Immature natural killer cell (primary cell): ENCODE measurements at regions not wholly inside any gene's neighbourhood (a gene's known extent, or its start where the extent isn't known, plus 50 kb on each side); places are given as distances from the start of the nearest gene placed in this dataset.

Source experiments
- DNase-seq, 3 donors: peaks; one replicate each; pipeline ENCODE4 v3.0.0; 2022; ENCODE audit warnings: mixed read lengths in 1 of 3
- H3K27ac Mint-ChIP-seq, 6 donors: one replicate each; pipeline ENCODE4 v1.8.0; 2020; ENCODE audit warnings: mixed read lengths in 6 of 6, mild to moderate bottlenecking in 5 of 6, inconsistent platforms in 4 of 6, moderate library complexity in 3 of 6
- H3K27me3 Mint-ChIP-seq, 3 donors: one replicate each; pipeline ENCODE4 v1.8.0; 2020 to 2021; ENCODE audit warnings: low read depth in 3 of 3, mild to moderate bottlenecking in 3 of 3, mixed read lengths in 3 of 3, moderate library complexity in 3 of 3, inconsistent platforms in 1 of 3
- H3K36me3 Mint-ChIP-seq, 3 donors: one replicate each; pipeline ENCODE4 v1.8.0; 2020; ENCODE audit warnings: mixed read lengths in 3 of 3, inconsistent platforms in 2 of 3, mild to moderate bottlenecking in 2 of 3
- H3K4me1 Mint-ChIP-seq, 2 donors: one replicate each; pipeline ENCODE4 v1.8.0; 2020; ENCODE audit warnings: inconsistent platforms in 2 of 2, mild to moderate bottlenecking in 2 of 2, mixed read lengths in 2 of 2, moderate library complexity in 1 of 2
- H3K4me3 Mint-ChIP-seq, 5 donors: one replicate each; pipeline ENCODE4 v1.8.0; 2020; ENCODE audit warnings: mild to moderate bottlenecking in 5 of 5, mixed read lengths in 5 of 5, inconsistent platforms in 3 of 5, moderate library complexity in 3 of 5
- H3K9me3 Mint-ChIP-seq, 6 donors: one replicate each; pipeline ENCODE4 v1.8.0; 2020; ENCODE audit warnings: mild to moderate bottlenecking in 6 of 6, mixed read lengths in 6 of 6, inconsistent platforms in 4 of 6, moderate library complexity in 3 of 6

DNA sequence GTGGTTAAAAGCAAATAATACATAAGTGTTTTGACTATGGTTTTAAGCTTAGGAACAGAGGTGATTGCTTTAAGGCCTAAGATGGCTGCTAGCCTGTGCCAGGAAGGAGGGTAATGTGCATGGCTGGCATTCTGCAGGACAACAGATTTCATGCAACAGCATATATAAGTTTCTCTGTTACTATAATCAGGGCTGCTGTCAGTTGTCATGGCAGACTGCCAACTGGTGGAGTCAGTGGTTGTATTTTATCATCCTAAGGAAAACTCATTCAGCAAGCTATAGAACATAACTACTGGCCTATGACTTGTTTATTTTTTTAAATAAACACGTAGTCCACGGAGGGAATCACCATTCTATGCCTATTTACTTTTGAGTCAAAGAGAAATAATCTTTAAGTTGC is 77.7 kb upstream of the DCAF8L1 start:
- peaks cover 0 to 2% (median 0%) of the 10 kb centered on the region in 3 donors for H3K27me3 Mint-ChIP-seq
- DNase-seq = no peak
- H3K36me3 Mint-ChIP-seq = no peaks in the 10 kb centered on the region
- H3K27ac Mint-ChIP-seq = no peak overlapping the region
- H3K9me3 Mint-ChIP-seq = peaks cover 0 to 9% (median 2%) of the 10 kb centered on the region in 6 donors
- no peaks in the 10 kb centered on the region for H3K4me1 Mint-ChIP-seq
- no peak overlapping the region for H3K4me3 Mint-ChIP-seq

DNA sequence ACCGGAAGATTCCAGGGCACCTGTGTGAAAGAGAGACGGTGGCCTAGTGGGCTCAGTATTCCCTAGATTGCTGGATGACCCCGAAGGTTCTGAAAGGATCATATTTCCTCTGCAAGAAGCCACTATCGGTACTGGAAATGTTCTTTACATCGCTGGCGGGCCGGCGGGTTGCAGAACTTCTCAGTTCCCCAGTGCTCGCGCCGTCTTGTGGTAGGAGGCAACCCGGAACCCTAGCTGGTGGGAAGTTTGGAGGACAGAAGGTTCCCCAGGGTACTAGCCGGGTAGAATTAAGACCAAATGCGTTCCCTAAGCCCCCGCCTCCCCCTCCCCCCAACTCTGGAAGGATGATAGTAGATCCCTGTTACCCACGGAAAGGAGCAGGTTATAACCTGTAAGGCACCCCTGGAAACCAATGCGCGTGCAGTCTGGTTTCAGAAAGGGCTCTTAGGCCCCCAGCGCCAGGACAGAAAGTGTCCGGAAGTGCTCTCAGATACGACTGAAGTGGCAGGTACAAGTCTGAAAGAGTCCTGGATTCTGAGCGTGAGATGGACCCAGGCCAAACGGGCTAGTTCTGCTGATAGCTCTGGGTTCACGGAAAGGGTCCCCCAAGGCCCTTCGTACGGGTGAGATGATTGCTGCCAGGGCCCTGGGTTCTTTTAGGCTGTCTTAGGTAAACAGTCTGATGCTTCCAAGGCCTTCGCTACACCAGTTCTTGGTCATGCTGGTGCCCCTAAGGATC is 61.7 kb upstream of the DCAF8L1 start:
- Mint-ChIP-seq H3K27me3 (peaks cover 0 to 2% (median 0%) of the 10 kb centered on the region in 3 donors), H3K36me3 (peaks cover 0 to 4% (median 0%) of the 10 kb centered on the region in 3 donors), H3K4me1 (no peaks in the 10 kb centered on the region), H3K27ac (no peak overlapping the region), H3K4me3 (no peak overlapping the region), H3K9me3 (peaks cover 2 to 20% (median 8%) of the 10 kb centered on the region in 6 donors)
- DNase-seq = no peak

DNA sequence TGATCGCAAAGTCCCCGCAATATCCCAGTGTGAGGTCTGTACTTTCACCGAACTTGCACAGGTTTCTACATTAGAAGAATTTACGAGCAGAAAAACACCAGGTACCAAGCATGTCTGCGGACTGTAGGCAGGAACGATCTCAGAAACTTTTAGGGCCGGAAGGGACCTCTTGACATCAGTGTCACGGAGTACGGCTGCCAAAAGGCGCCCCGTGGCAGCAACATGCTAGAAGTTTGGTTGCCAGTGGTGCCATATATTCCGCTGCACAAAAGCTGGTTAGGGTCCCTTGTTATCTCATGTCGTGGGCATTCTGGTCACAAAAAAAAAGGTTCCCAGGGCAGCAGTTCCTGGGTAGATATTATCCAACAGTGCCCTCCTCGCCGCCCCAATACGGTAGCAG is 61.0 kb upstream of the DCAF8L1 start:
- no peak overlapping the region for H3K27ac Mint-ChIP-seq
- peaks cover 0 to 4% (median 0%) of the 10 kb centered on the region in 3 donors for H3K36me3 Mint-ChIP-seq
- no peaks in the 10 kb centered on the region for H3K4me1 Mint-ChIP-seq
- H3K4me3 Mint-ChIP-seq = no peak overlapping the region
- peaks cover 0 to 2% (median 1%) of the 10 kb centered on the region in 3 donors for H3K27me3 Mint-ChIP-seq
- peaks cover 3 to 20% (median 10%) of the 10 kb centered on the region in 6 donors for H3K9me3 Mint-ChIP-seq
- no peak for DNase-seq

DNA sequence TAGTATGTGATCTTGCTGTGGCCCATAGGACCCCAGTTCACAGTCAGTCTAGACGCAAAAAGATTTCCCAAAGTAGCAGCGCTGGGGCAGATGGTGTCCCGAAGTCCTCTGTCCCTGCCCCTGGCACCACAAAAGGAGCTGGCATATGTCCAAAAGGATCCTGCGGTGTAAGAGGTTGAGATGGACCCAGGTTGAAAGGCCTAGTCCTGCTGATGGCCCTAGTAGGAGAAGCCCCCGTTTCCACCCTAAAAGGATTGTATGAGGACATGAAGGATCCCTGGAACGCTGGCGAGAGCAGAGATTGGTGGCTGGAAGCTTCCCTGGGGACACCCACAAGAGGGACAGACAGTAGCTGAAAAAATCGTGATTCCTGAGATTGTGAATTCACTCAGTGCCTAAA is 58.0 kb upstream of the DCAF8L1 start:
- no peaks in the 10 kb centered on the region for H3K4me1 Mint-ChIP-seq
- peaks cover 4 to 15% (median 9%) of the 10 kb centered on the region in 6 donors for H3K9me3 Mint-ChIP-seq
- no peak for DNase-seq
- no peaks in the 10 kb centered on the region for H3K36me3 Mint-ChIP-seq
- H3K4me3 Mint-ChIP-seq = no peak overlapping the region
- no peak overlapping the region for H3K27ac Mint-ChIP-seq
- peaks cover 0 to 3% (median 2%) of the 10 kb centered on the region in 3 donors for H3K27me3 Mint-ChIP-seq
